ENCODE measurements at regions not wholly inside any gene's neighbourhood (a gene's known extent, or its start where the extent isn't known, plus 50 kb on each side); places are given as distances from the start of the nearest gene placed in this dataset.

GRCh38 chr3:102802819-102803420 lies 368.1 kb downstream of the ZPLD1 start:
- DNase-seq (ENCODE audit: low read depth), result no peak
- H3K4me3 ChIP-seq (ENCODE audit: low read depth, low read length), result no peak overlapping the region
- no peak for TF ChIP-seq CTCF (IDR thresholded peaks at IDR 0.05; ENCODE audit: low read depth, low read length, missing control alignments)

- no peak overlapping the region for H3K4me3 ChIP-seq (ENCODE audit: low read depth, low read length)
- no peak for TF ChIP-seq CTCF (IDR thresholded peaks at IDR 0.05; ENCODE audit: low read depth, low read length, missing control alignments)
- DNase-seq (ENCODE audit: low read depth), result no peak
These were observed 376.1 kb downstream of the ZPLD1 start for GRCh38 chr3:102810937-102811336.

- no peak for DNase-seq (ENCODE audit: low read depth)
- no peak for TF ChIP-seq CTCF (IDR thresholded peaks at IDR 0.05; ENCODE audit: low read depth, low read length, missing control alignments)
These were observed 391.8 kb downstream of the ZPLD1 start for GRCh38 chr3:102826636-102827035.

GRCh38 chr3:102827386-102827785 lies 392.6 kb downstream of the ZPLD1 start:
- TF ChIP-seq CTCF (IDR thresholded peaks at IDR 0.05; ENCODE audit: low read depth, low read length, missing control alignments), result no peak
- no peak overlapping the region for H3K4me3 ChIP-seq (ENCODE audit: low read depth, low read length)
- DNase-seq (ENCODE audit: low read depth), result no peak

More at GRCh38 chr3:102826636-102827035, 391.8 kb downstream of the ZPLD1 start:
- H3K4me3 ChIP-seq (ENCODE audit: low read depth, low read length), result no peak overlapping the region

GRCh38 chr3:102830415-102830814 lies 395.6 kb downstream of the ZPLD1 start:
- TF ChIP-seq CTCF (IDR thresholded peaks at IDR 0.05; ENCODE audit: low read depth, low read length, missing control alignments), result no peak
- H3K4me3 ChIP-seq (ENCODE audit: low read depth, low read length), result no peak overlapping the region
- DNase-seq (ENCODE audit: low read depth), result no peak

- TF ChIP-seq CTCF (IDR thresholded peaks at IDR 0.05; ENCODE audit: low read depth, low read length, missing control alignments), result no peak
- no peak overlapping the region for H3K4me3 ChIP-seq (ENCODE audit: low read depth, low read length)
- DNase-seq (ENCODE audit: low read depth), result no peak
These were observed 407.1 kb downstream of the ZPLD1 start for GRCh38 chr3:102841866-102842265.

- TF ChIP-seq CTCF (IDR thresholded peaks at IDR 0.05; ENCODE audit: low read depth, low read length, missing control alignments), result no peak
- H3K4me3 ChIP-seq (ENCODE audit: low read depth, low read length), result no peak overlapping the region
- no peak for DNase-seq (ENCODE audit: low read depth)
These were observed 432.0 kb downstream of the ZPLD1 start for GRCh38 chr3:102866845-102867244.

All from GM12864 (cell line).